Activated B cell treated with CpG ODN at 0.5 μM for 24 hours (primary cell): ENCODE measurements at regions not wholly inside any gene's neighbourhood (a gene's known extent, or its start where the extent isn't known, plus 50 kb on each side); places are given as distances from the start of the nearest gene placed in this dataset.

Source experiments
- ATAC-seq: fragments of 200-7000 bp; cut with Tn5 transposase; one replicate; pipeline ENCODE4 v1.10.0; 2021; ENCODE audit warnings: low read depth, mild to moderate bottlenecking, moderate library complexity
- CTCF ChIA-PET: fragments of 350-600 bp; sonication (Branson Sonifier 250); formaldehyde crosslinking; loops from one replicate; lab custom pipeline; 2021; ENCODE audit warnings: antibody characterized with exemption; lab: Charles Lee
- POLR2A ChIA-PET: fragments of 350-600 bp; sonication (Branson Sonifier 250); formaldehyde crosslinking; loops from one replicate; lab custom pipeline; 2021; ENCODE audit warnings: antibody characterized with exemption; lab: Charles Lee
- DNase-seq: peaks from one replicate; pipeline ENCODE4 v3.0.0; 2022
- H3K27ac Mint-ChIP-seq: one replicate; pipeline ENCODE4 v1.8.0; 2020; ENCODE audit warnings: mixed read lengths
- H3K27me3 Mint-ChIP-seq: one replicate; pipeline ENCODE4 v1.8.0; 2021; ENCODE audit warnings: mixed read lengths
- H3K36me3 Mint-ChIP-seq: one replicate; pipeline ENCODE4 v1.8.0; 2021; ENCODE audit warnings: low read depth, mixed read lengths
- H3K4me1 Mint-ChIP-seq: one replicate; pipeline ENCODE4 v1.8.0; 2021; ENCODE audit warnings: mixed read lengths
- H3K4me3 Mint-ChIP-seq: one replicate; pipeline ENCODE4 v1.8.0; 2020; ENCODE audit warnings: mild to moderate bottlenecking, mixed read lengths
- H3K9me3 Mint-ChIP-seq: one replicate; pipeline ENCODE4 v1.8.0; 2020; ENCODE audit warnings: mixed read lengths
- CTCF ChIP-seq: fragments of 200-600 bp; IDR thresholded peaks from one replicate; pipeline ENCODE4 v1.8.0; 2022; ENCODE audit warnings: antibody characterized with exemption, mild to moderate bottlenecking
- intact Hi-C: fragments of 100-400 bp; cut with micrococcal nuclease; formaldehyde crosslinking; loops from one replicate; pipeline ENCODE4 v1.15.1; 2024

- intact Hi-C loops: no loop called here
- POLR2A ChIA-PET: interaction anchor here (1.0 kb wide), 1 partner anchor 11 kb away, joined by 8 read pairs; no protein-coding TSS in a partner anchor
- CTCF ChIA-PET: no interaction called here
- TF ChIP-seq CTCF: no peak
- Mint-ChIP-seq H3K4me1 (no peaks in the 10 kb centered on the region), H3K36me3 (no peaks in the 10 kb centered on the region), H3K27ac (no peak overlapping the region), H3K4me3 (no peak overlapping the region), H3K9me3 (no peaks in the 10 kb centered on the region), H3K27me3 (no peaks in the 10 kb centered on the region)
- DNase-seq (no peak), ATAC-seq (no peak)
Observed at GRCh38 chr10:10528563-10528910, 489.1 kb upstream of the CELF2 start.

- ChIA-PET POLR2A (no interaction called here), CTCF (no interaction called here)
- Mint-ChIP-seq H3K4me3 (no peak overlapping the region), H3K9me3 (no peaks in the 10 kb centered on the region), H3K27ac (no peak overlapping the region), H3K4me1 (no peaks in the 10 kb centered on the region), H3K36me3 (no peaks in the 10 kb centered on the region), H3K27me3 (no peaks in the 10 kb centered on the region)
- no peak for TF ChIP-seq CTCF
- ATAC-seq: no peak
- intact Hi-C loops: no loop called here
- no peak for DNase-seq
Observed at GRCh38 chr10:10530313-10530712, 487.4 kb upstream of the CELF2 start.

DNA sequence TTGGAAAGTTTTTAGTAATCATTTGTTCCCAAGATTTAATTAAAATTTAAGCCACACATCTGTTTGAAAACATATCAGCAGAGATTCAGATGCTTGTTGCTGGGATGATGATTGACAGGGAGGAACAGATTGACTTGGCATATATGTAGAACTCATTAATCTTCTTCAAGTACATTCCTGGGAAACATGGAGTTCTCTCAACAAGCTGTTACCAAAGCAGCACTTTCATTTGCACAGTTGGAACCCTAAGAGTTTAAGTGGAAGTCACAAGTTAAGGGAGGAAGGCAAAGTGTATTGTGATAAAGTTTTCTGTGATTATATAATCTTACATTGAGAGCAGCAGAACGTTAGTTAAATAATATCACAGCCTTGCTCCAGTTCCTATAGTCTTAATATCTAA lies 485.4 kb upstream of the CELF2 start:
- H3K4me1 Mint-ChIP-seq: no peaks in the 10 kb centered on the region
- CTCF ChIA-PET: no interaction called here
- H3K36me3 Mint-ChIP-seq: no peaks in the 10 kb centered on the region
- POLR2A ChIA-PET: no interaction called here
- H3K27ac Mint-ChIP-seq: no peak overlapping the region
- H3K27me3 Mint-ChIP-seq: no peaks in the 10 kb centered on the region
- TF ChIP-seq CTCF: no peak
- DNase-seq (no peak), ATAC-seq (no peak)
- no peak overlapping the region for H3K4me3 Mint-ChIP-seq
- no peaks in the 10 kb centered on the region for H3K9me3 Mint-ChIP-seq
- intact Hi-C loops: no loop called here

GRCh38 chr10:10532826-10533225 lies 484.8 kb upstream of the CELF2 start:
- intact Hi-C loops: no loop called here
- Mint-ChIP-seq H3K4me3 (no peak overlapping the region), H3K27ac (no peak overlapping the region), H3K27me3 (no peaks in the 10 kb centered on the region), H3K36me3 (no peaks in the 10 kb centered on the region), H3K9me3 (no peaks in the 10 kb centered on the region), H3K4me1 (no peaks in the 10 kb centered on the region)
- POLR2A ChIA-PET: no interaction called here
- DNase-seq: no peak
- CTCF ChIA-PET: no interaction called here
- no peak for ATAC-seq
- TF ChIP-seq CTCF: no peak

GRCh38 chr10:10533437-10533836 lies 484.2 kb upstream of the CELF2 start:
- ChIA-PET CTCF (no interaction called here), POLR2A (no interaction called here)
- Mint-ChIP-seq H3K27ac (no peak overlapping the region), H3K4me1 (no peaks in the 10 kb centered on the region), H3K9me3 (no peaks in the 10 kb centered on the region), H3K36me3 (no peaks in the 10 kb centered on the region), H3K4me3 (no peak overlapping the region), H3K27me3 (no peaks in the 10 kb centered on the region)
- ATAC-seq: no peak
- no peak for TF ChIP-seq CTCF
- intact Hi-C loops: no loop called here
- DNase-seq: no peak
